Mononuclear cell (primary cell): ENCODE measurements at regions not wholly inside any gene's neighbourhood (a gene's known extent, or its start where the extent isn't known, plus 50 kb on each side); places are given as distances from the start of the nearest gene placed in this dataset.

Source experiments
- H3K27me3 ChIP-seq: 2 replicates; pipeline ENCODE4 v1.6.0; 2011; ENCODE audit warnings: low read length, control low read depth; ENCODE audit not compliant: insufficient read depth
- H3K4me1 ChIP-seq: 2 replicates; pipeline ENCODE4 v1.5.1; 2011; ENCODE audit warnings: mild to moderate bottlenecking, low read length, control low read depth; ENCODE audit not compliant: insufficient read depth
- H3K4me3 ChIP-seq: 2 replicates; pipeline ENCODE4 v1.5.1; 2011; ENCODE audit warnings: mild to moderate bottlenecking, low read length, moderate library complexity
- H3K9me3 ChIP-seq: 2 replicates; pipeline ENCODE4 v1.5.1; 2011; ENCODE audit warnings: low read depth, mild to moderate bottlenecking, control low read depth, low read length

DNA sequence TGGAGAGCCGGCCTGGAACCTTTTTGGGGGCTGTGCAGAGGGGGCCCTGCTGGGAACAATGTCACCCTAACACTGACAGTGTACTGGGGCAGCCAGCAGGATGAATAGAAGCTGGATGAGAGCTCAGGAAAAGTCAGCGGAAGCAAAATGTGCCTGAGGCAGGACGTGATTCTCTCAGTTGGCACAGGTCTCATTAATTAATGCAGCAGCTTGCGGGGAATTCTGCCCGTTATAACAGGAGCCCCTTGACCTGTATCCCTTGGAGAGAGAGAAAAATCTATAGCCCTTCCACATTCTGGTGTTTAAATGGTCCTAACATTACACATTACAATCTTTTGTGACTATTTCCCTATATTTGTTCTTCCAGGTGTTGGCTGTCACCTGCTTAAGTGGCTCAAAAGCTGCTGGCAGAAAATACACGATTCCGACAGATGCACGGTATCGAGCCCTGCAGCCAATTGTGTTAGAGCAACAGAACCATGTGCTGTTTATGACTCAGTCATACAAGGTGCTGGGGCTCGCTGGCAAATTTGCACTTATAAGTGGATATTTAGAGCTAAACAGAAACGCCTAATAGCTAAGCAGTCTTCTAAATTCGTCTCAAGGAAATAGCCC is 854.7 kb downstream of the AACS start:
- H3K4me1 ChIP-seq: no peaks in the 10 kb centered on the region
- no peaks in the 10 kb centered on the region for H3K27me3 ChIP-seq
- H3K9me3 ChIP-seq: no peaks in the 10 kb centered on the region
- no peak overlapping the region for H3K4me3 ChIP-seq

DNA sequence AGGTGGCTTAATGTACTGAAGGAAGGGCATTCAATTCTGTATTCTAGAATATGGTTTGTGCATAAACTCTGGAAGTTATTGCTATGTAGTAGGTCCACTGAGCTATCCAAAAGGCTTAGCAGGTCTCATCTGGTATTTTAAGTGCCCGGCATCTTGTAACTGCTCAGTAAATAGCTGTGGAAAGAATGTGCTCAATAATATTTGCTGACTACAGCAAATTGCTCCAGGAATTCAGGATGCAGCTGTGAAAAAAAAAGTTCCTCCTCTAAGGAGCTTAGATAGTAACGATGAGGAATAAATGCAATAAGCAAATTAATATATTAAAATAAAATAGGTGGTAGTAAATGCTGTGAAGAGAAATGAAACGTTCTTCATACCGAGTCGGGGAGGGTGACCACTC is 857.1 kb downstream of the AACS start:
- H3K4me3 ChIP-seq: no peak overlapping the region
- H3K27me3 ChIP-seq: no peaks in the 10 kb centered on the region
- no peaks in the 10 kb centered on the region for H3K9me3 ChIP-seq
- no peaks in the 10 kb centered on the region for H3K4me1 ChIP-seq

DNA sequence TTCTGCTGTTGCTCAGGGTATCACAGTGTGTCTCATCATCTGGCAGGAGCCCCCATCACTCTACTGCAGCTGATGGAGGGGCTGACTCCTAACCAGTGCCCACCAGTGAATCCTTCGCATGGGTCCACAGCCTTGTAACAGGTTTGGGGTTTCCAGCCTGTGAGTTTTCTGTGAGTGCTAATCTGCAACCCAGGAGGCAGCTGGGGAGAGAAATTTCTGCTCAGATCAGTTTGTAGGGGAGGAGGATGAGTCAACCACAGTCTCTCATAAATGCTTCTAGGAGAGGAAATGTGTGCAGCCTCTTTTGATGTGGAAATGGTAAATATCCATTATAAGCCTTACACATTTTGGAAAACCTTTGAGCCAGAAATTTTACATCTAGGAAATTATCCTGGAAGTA is 871.3 kb downstream of the AACS start:
- no peaks in the 10 kb centered on the region for H3K27me3 ChIP-seq
- no peaks in the 10 kb centered on the region for H3K9me3 ChIP-seq
- H3K4me1 ChIP-seq: no peaks in the 10 kb centered on the region
- no peak overlapping the region for H3K4me3 ChIP-seq

DNA sequence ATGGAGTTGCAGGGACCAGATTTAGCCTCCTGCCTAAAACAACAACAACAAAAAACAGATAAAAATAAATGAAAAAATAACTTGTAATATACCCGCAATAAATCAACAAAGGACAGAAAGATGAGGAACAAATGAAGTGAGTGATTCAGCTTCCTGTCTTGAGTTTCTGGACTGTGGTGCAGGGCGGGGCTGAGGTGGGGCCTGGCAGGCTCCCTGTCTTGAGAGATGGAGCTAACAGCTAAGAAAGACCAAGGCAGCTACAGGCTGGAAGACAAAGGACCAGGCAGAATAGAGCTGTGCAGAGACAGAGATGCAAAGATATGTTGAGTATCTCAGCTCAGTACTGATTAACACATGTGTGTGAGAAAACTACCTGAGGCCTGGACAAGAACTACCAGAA is 879.2 kb downstream of the AACS start:
- H3K9me3 ChIP-seq: no peaks in the 10 kb centered on the region
- H3K4me1 ChIP-seq: no peaks in the 10 kb centered on the region
- no peaks in the 10 kb centered on the region for H3K27me3 ChIP-seq
- no peak overlapping the region for H3K4me3 ChIP-seq

DNA sequence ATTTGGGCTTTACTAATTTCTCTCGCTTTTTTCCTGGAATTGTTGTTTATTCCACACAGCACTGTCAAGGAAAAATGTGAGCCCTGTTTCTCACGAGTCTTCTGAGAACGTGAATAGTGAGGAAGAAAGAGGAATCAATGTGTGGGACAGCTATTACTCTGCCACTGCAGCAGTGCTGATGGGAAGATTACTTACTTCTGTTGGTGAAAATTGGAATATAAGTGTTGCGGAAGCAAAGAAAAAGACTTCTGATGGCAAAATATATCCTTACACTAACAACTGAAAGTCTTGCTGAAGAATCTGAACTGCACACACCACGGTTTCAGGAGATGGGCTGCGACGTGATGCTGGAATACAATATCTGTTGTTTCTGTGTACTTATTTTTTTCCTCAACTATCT is 884.2 kb downstream of the AACS start:
- no peaks in the 10 kb centered on the region for H3K4me1 ChIP-seq
- no peaks in the 10 kb centered on the region for H3K9me3 ChIP-seq
- no peak overlapping the region for H3K4me3 ChIP-seq
- no peaks in the 10 kb centered on the region for H3K27me3 ChIP-seq

DNA sequence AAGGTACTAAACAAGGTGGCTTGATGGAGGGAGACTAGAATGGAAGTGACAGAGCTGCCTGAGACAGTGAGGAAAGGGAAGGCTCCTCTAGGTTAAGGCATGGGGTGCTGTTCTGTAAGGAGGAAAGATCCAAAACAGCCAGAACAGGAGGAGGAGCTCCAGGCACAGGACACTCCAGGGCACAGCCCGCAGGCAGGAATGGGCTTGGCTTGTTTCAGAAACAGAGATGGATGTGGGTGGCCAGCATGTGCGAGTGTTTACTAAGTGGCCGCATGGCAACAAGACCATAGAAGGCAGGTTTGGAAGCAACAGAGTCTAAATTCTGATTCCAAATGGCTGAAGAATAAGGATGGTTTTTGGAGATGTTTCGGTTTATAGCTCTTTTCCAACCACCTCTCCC is 889.1 kb downstream of the AACS start:
- H3K4me3 ChIP-seq: no peak overlapping the region
- no peaks in the 10 kb centered on the region for H3K9me3 ChIP-seq
- no peaks in the 10 kb centered on the region for H3K27me3 ChIP-seq
- no peaks in the 10 kb centered on the region for H3K4me1 ChIP-seq

DNA sequence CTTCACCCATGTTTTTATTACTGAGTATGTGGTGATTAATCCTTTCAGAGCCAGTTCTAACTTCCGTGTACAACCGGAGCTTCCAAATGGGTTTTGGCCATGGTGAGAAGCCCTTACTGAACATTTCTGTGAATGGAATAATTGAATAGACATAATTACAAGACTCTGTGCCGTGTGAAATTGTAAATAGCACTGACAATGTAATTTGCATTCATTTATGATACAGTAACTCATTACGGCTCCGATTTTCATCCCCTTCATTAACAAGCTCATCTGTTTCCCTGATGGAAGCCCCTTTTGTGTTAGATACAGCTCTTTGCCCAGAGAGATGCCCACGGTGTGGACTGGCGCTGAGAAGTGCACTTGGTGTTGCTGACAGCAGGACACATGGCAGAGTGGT is 891.0 kb downstream of the AACS start:
- Histone ChIP-seq H3K9me3 (no peaks in the 10 kb centered on the region), H3K27me3 (no peaks in the 10 kb centered on the region), H3K4me3 (no peak overlapping the region), H3K4me1 (no peaks in the 10 kb centered on the region)

DNA sequence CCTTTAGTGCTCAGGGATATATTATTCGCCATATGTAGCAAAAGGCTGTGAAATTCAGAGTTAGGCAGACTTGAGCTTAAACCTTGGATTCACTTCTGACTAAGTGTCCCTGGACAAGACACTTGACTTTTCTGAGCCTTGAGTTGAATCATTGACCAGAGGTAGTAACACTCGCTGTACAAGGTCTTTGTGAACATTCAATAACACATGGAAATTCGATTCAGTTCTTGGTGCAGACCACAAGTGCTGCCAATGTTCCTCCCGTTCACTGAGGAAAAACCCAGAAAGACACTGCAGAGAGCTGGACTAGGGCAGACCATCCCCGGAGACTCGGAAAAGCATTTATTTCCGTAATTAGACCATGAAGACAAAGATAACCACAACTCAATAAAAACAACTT is 901.4 kb downstream of the AACS start:
- H3K4me1 ChIP-seq: no peaks in the 10 kb centered on the region
- H3K9me3 ChIP-seq: no peaks in the 10 kb centered on the region
- H3K4me3 ChIP-seq: no peak overlapping the region
- no peaks in the 10 kb centered on the region for H3K27me3 ChIP-seq

DNA sequence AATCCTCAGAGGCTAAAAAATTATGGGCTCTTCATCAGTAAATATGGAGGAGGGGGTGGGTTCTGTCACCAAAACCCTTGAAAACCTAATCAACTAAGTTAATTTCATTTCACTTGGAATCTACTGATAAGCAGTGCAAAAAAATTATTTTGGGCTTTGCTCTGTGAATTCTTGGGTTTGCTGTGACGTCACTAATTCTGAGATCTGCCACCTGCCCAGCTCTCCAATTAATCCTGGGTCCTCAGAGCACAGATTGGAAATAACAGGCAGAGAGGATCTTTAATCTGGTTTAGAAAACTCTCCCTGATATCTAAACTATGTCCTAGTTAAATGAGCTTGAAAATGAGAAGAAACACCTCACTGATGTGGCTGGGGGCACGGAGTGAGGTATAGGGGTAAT is 903.2 kb downstream of the AACS start:
- H3K9me3 ChIP-seq: no peaks in the 10 kb centered on the region
- no peak overlapping the region for H3K4me3 ChIP-seq
- no peaks in the 10 kb centered on the region for H3K4me1 ChIP-seq
- no peaks in the 10 kb centered on the region for H3K27me3 ChIP-seq

DNA sequence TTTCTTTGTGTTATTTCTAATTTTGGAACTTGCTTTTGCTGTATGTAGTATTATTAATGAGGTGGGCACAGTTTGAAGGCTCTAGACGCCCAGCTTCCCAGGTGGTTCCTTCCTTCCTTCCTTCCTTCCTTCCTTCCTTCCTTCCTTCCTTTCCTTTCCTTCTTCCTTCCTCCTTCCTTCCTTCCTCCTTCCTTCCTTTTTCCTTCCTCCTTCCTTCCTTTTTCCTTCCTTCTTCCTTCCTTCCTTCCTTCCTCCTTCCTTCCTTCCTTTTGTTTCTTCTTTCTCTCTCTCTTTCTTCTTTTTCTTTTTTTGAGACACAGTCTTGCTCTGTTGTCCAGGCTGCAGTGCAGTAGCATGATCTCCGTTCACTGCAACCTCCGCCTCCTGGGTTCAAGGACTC is 906.7 kb downstream of the AACS start:
- no peaks in the 10 kb centered on the region for H3K4me1 ChIP-seq
- no peaks in the 10 kb centered on the region for H3K27me3 ChIP-seq
- H3K4me3 ChIP-seq: no peak overlapping the region
- no peaks in the 10 kb centered on the region for H3K9me3 ChIP-seq

DNA sequence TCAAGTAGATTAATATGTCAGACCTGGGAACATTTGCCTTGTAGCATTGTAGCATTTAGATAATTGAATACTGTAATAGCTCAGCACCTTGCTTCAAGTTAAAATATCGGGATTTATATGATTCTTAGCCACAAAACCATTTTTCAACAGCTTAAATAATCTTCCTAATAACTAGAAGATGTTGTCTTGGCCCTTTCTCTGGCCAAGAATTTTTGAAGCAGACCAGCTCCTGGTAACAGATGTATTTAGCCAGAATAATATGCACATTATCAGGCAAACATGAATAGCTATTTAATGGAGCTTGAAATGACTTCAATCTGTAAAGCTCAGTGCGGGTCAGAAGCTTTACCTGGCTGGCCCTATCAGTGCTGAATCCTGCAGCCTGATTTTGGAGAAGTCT is 913.1 kb downstream of the AACS start:
- no peaks in the 10 kb centered on the region for H3K9me3 ChIP-seq
- H3K27me3 ChIP-seq: no peaks in the 10 kb centered on the region
- H3K4me1 ChIP-seq: no peaks in the 10 kb centered on the region
- no peak overlapping the region for H3K4me3 ChIP-seq

DNA sequence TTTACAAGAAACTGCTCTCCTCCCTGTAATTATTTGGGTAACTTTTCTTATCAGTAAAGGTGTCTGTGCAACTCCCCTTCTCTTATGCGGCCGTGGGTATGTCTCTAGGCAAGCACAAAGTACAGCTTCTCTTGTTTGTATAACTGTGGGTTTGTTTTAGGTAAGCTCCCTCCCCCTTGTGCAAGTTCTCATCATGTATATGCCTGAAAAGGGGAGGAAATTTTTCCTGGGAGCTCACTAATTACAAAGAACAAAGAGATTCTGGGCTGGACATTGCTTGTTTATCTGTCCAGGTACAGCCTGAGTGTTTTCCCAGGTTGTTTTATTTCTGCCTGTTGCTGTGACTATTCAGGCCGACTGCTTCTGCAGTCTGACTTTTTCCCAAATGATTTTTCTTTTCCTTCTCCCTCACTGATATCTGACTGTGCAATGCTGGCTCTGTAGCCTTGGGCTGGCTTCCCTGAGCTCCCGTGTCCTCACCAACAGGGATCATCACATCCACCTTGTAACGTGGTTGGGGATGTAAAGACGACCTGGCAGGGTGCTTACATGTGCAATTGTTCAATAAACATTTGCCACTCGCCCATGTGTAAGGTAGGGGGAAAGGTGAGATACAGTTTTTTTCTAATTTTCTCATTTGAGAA is 916.5 kb downstream of the AACS start:
- H3K4me3 ChIP-seq: no peak overlapping the region
- H3K4me1 ChIP-seq: no peaks in the 10 kb centered on the region
- H3K27me3 ChIP-seq: peaks cover 2% of the 10 kb centered on the region
- no peaks in the 10 kb centered on the region for H3K9me3 ChIP-seq

DNA sequence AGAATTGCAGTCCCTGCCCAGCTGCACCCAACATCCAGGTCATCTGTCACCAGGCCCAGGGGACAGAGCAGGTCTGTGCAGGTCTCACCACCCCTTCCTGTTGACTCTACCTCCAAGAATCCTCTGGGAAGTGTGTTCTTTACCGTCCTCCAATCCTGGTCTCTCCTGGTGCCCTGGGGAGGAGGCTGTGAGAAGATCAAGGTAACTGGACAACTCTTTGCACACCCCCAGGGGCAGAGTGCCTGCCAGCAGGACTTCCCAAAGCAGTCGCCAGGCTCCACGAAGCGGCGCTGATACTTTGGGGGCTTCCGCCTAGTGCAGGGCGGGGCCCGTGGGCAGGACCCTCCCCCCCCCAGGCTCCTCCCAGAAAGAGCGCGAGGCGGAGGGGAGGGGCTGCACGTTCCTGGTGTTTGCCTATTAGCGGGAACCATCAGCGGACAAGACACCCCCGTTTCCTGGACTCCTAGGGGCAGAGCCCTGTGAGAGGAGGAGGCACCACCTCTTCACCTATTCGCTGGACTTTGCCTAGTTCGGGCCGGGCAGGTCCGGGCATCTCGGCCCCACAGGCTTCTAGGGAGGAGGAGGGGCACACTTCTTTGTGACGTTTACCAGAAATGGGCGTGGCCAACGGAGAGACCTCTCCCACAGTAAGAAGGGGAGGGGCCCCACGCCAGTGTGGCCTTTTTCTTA is 918.0 kb downstream of the AACS start:
- no peaks in the 10 kb centered on the region for H3K9me3 ChIP-seq
- peaks cover 2% of the 10 kb centered on the region for H3K27me3 ChIP-seq
- no peaks in the 10 kb centered on the region for H3K4me1 ChIP-seq
- peak overlapping the region; percentile 19 for H3K4me3 ChIP-seq

DNA sequence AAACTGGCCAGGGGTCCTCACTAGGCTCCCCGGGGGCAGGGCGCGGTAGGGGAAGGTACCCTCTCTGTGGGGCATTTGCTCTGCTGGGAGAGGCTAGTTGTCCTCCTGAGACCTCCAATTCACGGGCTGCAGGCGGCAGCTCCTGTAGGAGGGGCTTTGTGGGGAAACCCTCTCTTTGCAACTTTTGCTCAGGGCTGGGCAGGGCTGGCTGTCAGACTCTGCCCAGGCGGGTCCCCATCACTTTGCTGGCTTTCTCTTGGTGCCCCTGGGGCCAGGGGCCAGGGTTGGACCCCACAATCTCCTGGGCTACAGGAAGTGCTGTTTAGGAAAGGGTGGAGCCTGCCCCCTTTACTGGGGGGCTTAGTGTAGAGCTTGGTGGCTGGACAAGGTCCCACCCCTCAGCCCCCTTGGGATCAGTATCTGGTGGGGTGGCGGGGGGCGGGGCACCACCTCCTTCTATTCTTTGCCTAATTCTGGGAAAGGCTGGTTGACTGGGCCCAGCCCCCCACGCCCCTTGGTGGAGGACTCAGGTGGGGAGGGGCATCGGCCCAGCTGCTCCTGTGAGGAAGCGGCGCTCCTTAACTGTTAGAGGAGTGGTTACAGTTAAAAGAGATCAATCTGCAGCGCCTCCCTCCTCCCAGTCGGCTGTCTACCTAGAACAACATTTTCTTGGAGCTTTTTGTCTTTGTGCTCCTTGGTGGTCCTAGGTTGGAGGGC is 918.7 kb downstream of the AACS start:
- H3K27me3 ChIP-seq: peaks cover 2% of the 10 kb centered on the region

DNA sequence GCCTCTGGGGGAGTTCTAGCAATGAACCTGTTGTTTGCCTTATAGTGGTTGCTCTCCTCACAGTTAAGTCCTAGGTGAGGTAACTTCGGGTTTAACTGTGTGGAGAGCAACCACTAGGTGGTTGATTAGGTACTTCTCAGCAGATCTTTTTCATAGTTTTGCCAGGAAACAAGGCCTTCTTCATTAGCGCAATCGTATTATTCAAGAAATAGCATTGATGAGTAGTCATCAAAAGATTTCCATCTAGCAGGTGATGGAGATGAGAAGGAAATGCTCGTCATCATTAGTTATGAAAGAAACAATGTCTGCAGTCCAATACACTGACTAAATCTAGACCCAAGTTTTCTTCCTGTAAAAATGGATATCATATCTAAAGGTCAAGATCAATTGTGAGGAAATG is 923.3 kb downstream of the AACS start:
- Histone ChIP-seq H3K4me1 (no peaks in the 10 kb centered on the region), H3K4me3 (no peak overlapping the region), H3K27me3 (peaks cover 2% of the 10 kb centered on the region), H3K9me3 (no peaks in the 10 kb centered on the region)

More for the DNA sequence above, 918.7 kb downstream of the AACS start:
- H3K4me3 ChIP-seq: peak overlapping the region; percentile 19
- H3K9me3 ChIP-seq: no peaks in the 10 kb centered on the region
- H3K4me1 ChIP-seq: no peaks in the 10 kb centered on the region
